Tibial artery (tissue), 4 donors: ENCODE measurements at regions not wholly inside any gene's neighbourhood (a gene's known extent, or its start where the extent isn't known, plus 50 kb on each side); places are given as distances from the start of the nearest gene placed in this dataset.

Experiments
- DNase-seq, 2 donors: peaks; one replicate each; pipeline ENCODE4 v3.0.0-alpha.2; 2019
- H3K27ac ChIP-seq, 2 donors: fragments of 200-600 bp; sonication (generic) in 1 of 2; 1 replicate in 1 of 2; 2 replicates in 1 of 2; pipeline ENCODE4 v1.5.1; 2018 to 2019; ENCODE audit warnings: mild to moderate bottlenecking in 1 of 2
- H3K27me3 ChIP-seq, 2 donors: fragments of 200-600 bp; sonication (generic) in 1 of 2; one replicate each; pipeline versions ENCODE4 v1.5.1 to v1.6.0; 2016 to 2019
- H3K36me3 ChIP-seq, 3 donors: fragments of 200-600 bp; sonication (generic) in 2 of 3; one replicate each; pipeline ENCODE4 v1.5.1; 2016 to 2019; ENCODE audit warnings: mild to moderate bottlenecking in 2 of 3
- H3K4me1 ChIP-seq, 4 donors: fragments of 200-600 bp; sonication (generic) in 2 of 4; 1 replicate in 3 of 4; 2 replicates in 1 of 4; pipeline ENCODE4 v1.5.1; 2016 to 2019
- H3K4me3 ChIP-seq, 2 donors: fragments of 200-600 bp; sonication (generic) in 1 of 2; 1 replicate in 1 of 2; 2 replicates in 1 of 2; pipeline ENCODE4 v1.5.1; 2018 to 2019; ENCODE audit warnings: mild to moderate bottlenecking in 2 of 2
- H3K9me3 ChIP-seq, 3 donors: fragments of 200-600 bp; sonication (generic) in 1 of 3; one replicate each; pipeline ENCODE4 v1.5.1; 2016 to 2019
- CTCF ChIP-seq, 2 experiments: fragments of 200-600 bp in 1 of 2; fragments of 450-650 bp in 1 of 2; IDR thresholded peaks; one replicate each; pipeline ENCODE4 v1.5.1; 2017 to 2019; ENCODE audit warnings: antibody characterized with exemption in 2 of 2, mild to moderate bottlenecking in 1 of 2, moderate library complexity in 1 of 2
- intact Hi-C: fragments of 100-400 bp; cut with DNase I; formaldehyde crosslinking; loops from one replicate; pipeline ENCODE4 v1.15.0; 2023; ENCODE audit warnings: low total_unique reads

GRCh38 chr1:88560621-88561020, 123.5 kb upstream of the PKN2 start:
- Histone ChIP-seq H3K36me3 (no peaks in the 10 kb centered on the region), H3K9me3 (no peaks in the 10 kb centered on the region)

GRCh38 chr1:88562991-88563390, 121.1 kb upstream of the PKN2 start:
- no peak for TF ChIP-seq CTCF (IDR thresholded peaks at IDR 0.05)
- no peaks in the 10 kb centered on the region for H3K4me1 ChIP-seq
- H3K27ac ChIP-seq: no peak overlapping the region
- H3K4me3 ChIP-seq: no peak overlapping the region
- H3K36me3 ChIP-seq: no peaks in the 10 kb centered on the region
- intact Hi-C loops: no loop called here
- H3K9me3 ChIP-seq: no peaks in the 10 kb centered on the region
- no peak for DNase-seq
- no peaks in the 10 kb centered on the region for H3K27me3 ChIP-seq

More at GRCh38 chr1:88560621-88561020, 123.5 kb upstream of the PKN2 start:
- Histone ChIP-seq H3K27ac (no peak overlapping the region), H3K4me3 (no peak overlapping the region), H3K27me3 (no peaks in the 10 kb centered on the region), H3K4me1 (no peaks in the 10 kb centered on the region)
- TF ChIP-seq CTCF (IDR thresholded peaks at IDR 0.05): no peak
- intact Hi-C loops: no loop called here
- no peak for DNase-seq

- Histone ChIP-seq H3K27me3 (no peaks in the 10 kb centered on the region), H3K4me3 (no peak overlapping the region), H3K27ac (no peak overlapping the region), H3K36me3 (no peaks in the 10 kb centered on the region), H3K4me1 (no peaks in the 10 kb centered on the region), H3K9me3 (no peaks in the 10 kb centered on the region)
- TF ChIP-seq CTCF (IDR thresholded peaks at IDR 0.05): no peak
- intact Hi-C loops: no loop called here
- no peak for DNase-seq
Measured at GRCh38 chr1:88566615-88567387, 117.3 kb upstream of the PKN2 start.

GRCh38 chr1:88571506-88571905, 112.6 kb upstream of the PKN2 start:
- DNase-seq: no peak
- H3K4me3 ChIP-seq: no peak overlapping the region
- H3K27me3 ChIP-seq: no peaks in the 10 kb centered on the region
- H3K4me1 ChIP-seq: no peaks in the 10 kb centered on the region
- no peaks in the 10 kb centered on the region for H3K36me3 ChIP-seq
- TF ChIP-seq CTCF (IDR thresholded peaks at IDR 0.05): no peak
- intact Hi-C loops: no loop called here
- no peaks in the 10 kb centered on the region for H3K9me3 ChIP-seq
- no peak overlapping the region for H3K27ac ChIP-seq

- Histone ChIP-seq H3K4me1 (no peaks in the 10 kb centered on the region), H3K36me3 (no peaks in the 10 kb centered on the region), H3K4me3 (no peak overlapping the region), H3K27me3 (no peaks in the 10 kb centered on the region), H3K27ac (no peak overlapping the region), H3K9me3 (no peaks in the 10 kb centered on the region)
- intact Hi-C loops: no loop called here
- DNase-seq: no peak
- TF ChIP-seq CTCF (IDR thresholded peaks at IDR 0.05): no peak
Measured at GRCh38 chr1:88579598-88579997, 104.5 kb upstream of the PKN2 start.
